ENCODE measurements at regions not wholly inside any gene's neighbourhood (a gene's known extent, or its start where the extent isn't known, plus 50 kb on each side); places are given as distances from the start of the nearest gene placed in this dataset.

DNA sequence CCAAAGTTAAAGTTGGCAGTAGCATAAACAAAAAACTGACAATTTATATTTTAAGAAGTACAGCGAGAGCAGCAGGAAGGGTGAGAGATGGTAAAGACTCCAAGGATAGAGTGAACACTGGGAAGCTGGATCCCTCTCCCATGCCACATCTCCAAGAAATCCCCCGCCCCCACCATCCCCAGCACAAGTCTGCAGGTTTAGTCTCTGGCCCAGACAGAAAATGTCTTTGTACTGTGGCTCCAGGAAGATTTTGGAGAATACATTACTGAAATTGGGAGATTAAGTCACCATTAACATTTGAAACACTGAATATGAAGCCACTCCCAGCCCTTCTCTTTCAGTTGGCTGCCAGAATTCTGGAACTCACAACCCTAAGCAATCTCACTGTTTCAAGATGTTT is 140.3 kb downstream of the MACC1 start:
- TF ChIP-seq, protein P1, sequence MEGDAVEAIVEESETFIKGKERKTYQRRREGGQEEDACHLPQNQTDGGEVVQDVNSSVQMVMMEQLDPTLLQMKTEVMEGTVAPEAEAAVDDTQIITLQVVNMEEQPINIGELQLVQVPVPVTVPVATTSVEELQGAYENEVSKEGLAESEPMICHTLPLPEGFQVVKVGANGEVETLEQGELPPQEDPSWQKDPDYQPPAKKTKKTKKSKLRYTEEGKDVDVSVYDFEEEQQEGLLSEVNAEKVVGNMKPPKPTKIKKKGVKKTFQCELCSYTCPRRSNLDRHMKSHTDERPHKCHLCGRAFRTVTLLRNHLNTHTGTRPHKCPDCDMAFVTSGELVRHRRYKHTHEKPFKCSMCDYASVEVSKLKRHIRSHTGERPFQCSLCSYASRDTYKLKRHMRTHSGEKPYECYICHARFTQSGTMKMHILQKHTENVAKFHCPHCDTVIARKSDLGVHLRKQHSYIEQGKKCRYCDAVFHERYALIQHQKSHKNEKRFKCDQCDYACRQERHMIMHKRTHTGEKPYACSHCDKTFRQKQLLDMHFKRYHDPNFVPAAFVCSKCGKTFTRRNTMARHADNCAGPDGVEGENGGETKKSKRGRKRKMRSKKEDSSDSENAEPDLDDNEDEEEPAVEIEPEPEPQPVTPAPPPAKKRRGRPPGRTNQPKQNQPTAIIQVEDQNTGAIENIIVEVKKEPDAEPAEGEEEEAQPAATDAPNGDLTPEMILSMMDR (IDR thresholded peaks at IDR 0.05; ENCODE audit: poor library complexity, severe bottlenecking): no peak
- TF ChIP-seq, protein P2, sequence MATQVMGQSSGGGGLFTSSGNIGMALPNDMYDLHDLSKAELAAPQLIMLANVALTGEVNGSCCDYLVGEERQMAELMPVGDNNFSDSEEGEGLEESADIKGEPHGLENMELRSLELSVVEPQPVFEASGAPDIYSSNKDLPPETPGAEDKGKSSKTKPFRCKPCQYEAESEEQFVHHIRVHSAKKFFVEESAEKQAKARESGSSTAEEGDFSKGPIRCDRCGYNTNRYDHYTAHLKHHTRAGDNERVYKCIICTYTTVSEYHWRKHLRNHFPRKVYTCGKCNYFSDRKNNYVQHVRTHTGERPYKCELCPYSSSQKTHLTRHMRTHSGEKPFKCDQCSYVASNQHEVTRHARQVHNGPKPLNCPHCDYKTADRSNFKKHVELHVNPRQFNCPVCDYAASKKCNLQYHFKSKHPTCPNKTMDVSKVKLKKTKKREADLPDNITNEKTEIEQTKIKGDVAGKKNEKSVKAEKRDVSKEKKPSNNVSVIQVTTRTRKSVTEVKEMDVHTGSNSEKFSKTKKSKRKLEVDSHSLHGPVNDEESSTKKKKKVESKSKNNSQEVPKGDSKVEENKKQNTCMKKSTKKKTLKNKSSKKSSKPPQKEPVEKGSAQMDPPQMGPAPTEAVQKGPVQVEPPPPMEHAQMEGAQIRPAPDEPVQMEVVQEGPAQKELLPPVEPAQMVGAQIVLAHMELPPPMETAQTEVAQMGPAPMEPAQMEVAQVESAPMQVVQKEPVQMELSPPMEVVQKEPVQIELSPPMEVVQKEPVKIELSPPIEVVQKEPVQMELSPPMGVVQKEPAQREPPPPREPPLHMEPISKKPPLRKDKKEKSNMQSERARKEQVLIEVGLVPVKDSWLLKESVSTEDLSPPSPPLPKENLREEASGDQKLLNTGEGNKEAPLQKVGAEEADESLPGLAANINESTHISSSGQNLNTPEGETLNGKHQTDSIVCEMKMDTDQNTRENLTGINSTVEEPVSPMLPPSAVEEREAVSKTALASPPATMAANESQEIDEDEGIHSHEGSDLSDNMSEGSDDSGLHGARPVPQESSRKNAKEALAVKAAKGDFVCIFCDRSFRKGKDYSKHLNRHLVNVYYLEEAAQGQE (IDR thresholded peaks at IDR 0.05; ENCODE audit: borderline replicate concordance): no peak
- TF ChIP-seq EZH2 (IDR thresholded peaks at IDR 0.05; ENCODE audit: borderline replicate concordance, insufficient read depth, low read length, poor library complexity, severe bottlenecking): no peak
- no peak for TF ChIP-seq SMC3 (conservative IDR thresholded peaks at IDR 0.05; ENCODE audit: poor library complexity)
- TF ChIP-seq TAF1 (IDR thresholded peaks at IDR 0.05; ENCODE audit: low read depth): no peak
- no peak for TF ChIP-seq EP300 (conservative IDR thresholded peaks at IDR 0.05; ENCODE audit: poor library complexity, severe bottlenecking)
- TF ChIP-seq POLR2AphosphoS5 (IDR thresholded peaks at IDR 0.05): no peak

Data from neural cell (in vitro differentiated cells).